ENCODE measurements at regions not wholly inside any gene's neighbourhood (a gene's known extent, or its start where the extent isn't known, plus 50 kb on each side); places are given as distances from the start of the nearest gene placed in this dataset.
"Not testable (repeated sequence)": the region's sequence is repeated elsewhere in the genome, so short reads cannot be mapped to it uniquely, and the experiment has no call there.

DNA sequence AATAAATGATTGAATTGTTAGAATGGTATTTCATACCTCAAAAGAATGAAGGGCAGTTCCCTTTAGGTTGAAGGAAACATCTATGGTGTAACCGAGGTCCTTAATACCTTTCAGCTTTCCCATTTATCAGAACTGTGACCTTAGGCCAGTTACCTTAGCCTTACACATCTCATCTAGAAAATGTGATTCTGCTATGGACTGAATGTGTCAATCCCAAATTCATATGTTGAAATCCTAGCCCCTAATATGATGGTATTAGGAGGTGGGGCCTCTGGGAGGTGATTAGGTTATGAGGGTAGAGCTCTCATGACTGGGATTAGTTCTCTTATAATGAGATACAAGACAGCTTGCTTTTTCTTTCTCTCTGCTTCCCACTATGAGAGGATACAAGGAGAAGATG is 441.9 kb downstream of the PLK2 start:
- no peak for DNase-seq (ENCODE audit: low read depth)

DNA sequence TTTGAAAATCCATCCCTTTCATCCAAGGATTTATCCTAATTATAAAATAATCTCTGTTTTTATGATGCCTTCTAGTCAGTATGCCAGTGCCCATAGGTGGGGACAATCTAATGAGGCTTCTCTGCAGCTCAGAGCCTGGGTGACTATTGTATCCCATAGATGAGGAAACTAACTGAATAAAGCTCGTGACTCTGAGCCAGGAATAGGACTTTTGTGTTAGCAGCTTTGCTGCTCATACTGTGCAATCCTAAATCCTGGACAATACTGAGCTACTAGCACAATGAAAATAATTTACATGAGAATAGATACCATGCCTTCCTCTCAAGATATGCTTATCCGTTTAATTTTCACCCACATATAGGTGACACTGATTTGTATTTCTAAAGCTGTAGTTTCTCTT is 443.0 kb downstream of the PLK2 start:
- no peak for DNase-seq (ENCODE audit: low read depth)

GRCh38 chr5:58016358-58016757 is 443.5 kb downstream of the PLK2 start:
- no peak for DNase-seq (ENCODE audit: low read depth)

DNA sequence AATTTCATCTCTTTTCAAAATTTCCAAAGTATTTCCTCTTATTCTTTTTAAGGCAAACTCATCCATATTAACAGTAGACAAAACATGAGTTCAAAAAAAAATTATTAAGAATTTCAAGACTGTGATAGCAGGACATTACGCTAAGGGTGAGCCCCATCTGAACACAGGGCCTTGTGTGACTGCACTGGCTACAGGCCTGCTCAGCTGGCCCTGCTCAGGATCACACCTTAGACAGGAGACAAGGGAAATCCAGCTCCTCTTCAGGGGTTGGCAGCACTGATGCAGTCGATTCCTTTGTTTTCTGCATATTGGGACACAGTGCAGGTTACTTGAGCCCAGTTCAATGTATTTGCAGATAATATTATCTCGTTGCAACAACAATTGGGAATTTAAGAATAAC is 444.7 kb downstream of the PLK2 start:
- DNase-seq (ENCODE audit: low read depth), result no peak

DNA sequence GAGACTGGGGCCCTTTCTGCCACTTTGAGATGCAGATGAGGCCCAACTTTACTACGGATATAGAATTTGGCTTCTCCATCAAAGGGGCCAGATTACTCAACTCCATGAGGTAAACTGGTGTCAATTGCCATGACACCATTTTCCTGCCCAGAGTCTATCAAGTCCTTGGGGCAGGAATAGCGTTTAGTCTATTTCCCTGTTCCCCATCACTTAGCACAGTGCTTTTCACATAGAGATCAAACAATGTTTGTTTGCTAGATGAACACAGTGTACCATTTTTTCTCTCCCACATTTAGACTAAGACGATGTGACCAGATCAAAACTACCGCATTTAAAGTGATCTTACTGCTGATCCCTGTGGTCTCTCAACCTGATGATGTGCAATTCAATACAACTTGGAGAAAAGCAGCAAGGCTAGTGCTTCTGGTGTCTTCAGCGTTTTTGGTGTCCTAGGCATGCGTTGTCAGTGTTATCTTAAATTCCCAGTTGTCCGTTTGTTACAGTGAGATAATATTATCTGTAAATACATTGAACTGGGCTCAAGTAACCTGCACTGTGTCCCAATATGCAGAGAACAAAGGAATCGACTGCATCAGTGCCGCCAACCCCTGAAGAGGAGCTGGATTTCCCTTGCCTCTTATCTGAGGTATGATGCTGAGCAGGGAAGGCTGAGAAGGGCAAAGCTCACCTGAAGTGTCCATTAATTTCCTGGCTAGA is 446.2 kb downstream of the PLK2 start:
- DNase-seq (ENCODE audit: low read depth), result no peak

DNA sequence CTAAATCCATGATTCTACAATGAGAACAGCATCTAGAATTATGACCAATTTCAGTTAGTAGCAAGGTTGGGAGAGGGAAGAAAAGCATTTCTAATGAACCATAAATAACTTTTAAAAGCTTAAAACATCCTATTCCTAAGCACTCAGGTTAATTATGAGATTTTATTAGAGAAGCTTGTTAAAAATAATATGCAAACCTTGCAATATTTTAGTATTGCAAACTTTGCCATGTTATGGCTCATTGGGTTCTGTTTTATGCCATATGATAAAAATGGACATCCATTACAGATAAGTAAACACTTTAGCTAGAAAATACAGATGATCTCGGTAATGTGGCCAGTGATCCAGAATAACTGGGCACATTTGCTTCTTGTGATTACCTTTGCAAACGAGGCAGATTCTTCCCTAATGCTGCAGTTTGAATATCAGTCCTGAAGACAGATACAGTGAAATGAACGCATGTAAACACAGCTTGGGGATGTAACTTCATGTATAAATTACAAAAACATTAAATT is 447.0 kb downstream of the PLK2 start:
- no peak for DNase-seq (ENCODE audit: low read depth)

DNA sequence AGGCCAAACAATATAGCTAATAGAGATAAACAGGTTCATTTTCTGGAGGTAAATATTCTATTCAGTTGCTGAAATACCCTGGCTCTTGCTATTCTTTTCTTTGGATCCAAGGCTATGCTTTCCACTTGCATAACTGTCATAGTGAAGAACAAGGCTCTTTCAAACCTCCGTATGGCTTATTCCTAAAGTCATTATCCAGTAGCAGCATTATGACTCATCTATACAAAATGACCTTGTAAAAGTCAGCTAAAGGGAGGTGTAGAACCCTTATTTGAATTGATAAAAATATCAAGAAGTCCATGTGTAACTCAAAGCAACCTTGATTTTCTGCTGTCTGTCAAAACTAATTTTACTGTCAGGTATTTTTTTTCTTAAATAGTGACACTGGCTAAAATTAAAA is 447.8 kb downstream of the PLK2 start:
- DNase-seq (ENCODE audit: low read depth), result peak; percentile 28

DNA sequence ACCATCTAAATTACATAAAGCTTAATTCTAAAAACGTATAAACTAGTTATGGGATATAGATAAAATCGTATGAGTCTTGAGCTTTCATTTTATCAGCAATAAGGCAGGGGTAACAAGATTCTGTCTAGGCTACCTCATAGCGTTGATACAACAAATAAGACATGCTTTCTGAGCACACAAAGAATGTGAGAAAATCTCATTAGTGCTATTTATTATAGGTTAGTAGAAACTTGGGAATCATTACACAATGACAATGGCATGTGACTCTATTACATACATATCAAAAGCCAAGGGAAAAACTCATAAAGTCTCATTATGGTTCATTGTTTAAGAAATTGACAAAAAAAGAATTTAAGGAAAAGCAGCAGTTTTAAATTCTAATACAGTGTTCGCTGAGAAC is 448.6 kb downstream of the PLK2 start:
- DNase-seq (ENCODE audit: low read depth), result no peak

DNA sequence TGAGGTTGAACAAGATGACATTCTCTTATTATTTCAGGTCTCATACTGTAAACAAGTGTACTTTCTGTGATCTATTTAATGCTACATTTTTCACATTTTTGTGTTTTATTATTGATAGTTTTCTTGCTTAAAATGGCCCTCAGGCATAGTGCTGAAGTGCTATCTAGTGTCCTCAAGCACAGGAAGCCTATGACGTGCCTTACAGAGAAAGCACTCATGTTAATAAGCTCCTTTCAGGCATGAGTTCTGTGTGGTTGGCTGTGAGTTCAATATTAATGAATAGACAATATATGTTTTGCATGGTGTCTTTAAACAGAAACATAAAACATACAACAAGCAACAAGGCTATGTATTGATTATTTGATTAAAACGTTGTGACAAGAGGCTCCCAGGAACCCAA is 450.1 kb downstream of the PLK2 start:
- no peak for DNase-seq (ENCODE audit: low read depth)

DNA sequence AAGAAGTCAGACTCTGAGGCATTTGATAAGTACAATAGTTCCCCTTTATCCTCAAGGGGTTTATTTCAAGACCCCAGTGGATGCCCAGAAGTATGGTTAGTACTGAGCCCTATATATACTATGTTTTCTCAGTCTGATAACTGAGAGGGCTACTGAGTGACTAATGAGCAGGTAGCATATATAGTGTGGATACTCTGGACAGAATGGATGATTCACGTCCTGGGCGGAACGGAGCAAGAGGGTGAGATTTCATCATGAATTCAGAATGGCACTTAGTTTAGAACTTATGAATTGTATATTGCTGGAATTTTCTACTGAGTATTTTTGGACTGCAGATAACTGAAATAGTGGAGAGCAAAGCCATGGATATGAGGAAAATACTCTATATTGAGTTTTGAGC is 457.6 kb downstream of the PLK2 start:
- DNase-seq (ENCODE audit: low read depth), result peak; percentile 90

- no peak for DNase-seq (ENCODE audit: low read depth)
Measured at GRCh38 chr5:57993866-57994265, 466.0 kb downstream of the PLK2 start.

DNA sequence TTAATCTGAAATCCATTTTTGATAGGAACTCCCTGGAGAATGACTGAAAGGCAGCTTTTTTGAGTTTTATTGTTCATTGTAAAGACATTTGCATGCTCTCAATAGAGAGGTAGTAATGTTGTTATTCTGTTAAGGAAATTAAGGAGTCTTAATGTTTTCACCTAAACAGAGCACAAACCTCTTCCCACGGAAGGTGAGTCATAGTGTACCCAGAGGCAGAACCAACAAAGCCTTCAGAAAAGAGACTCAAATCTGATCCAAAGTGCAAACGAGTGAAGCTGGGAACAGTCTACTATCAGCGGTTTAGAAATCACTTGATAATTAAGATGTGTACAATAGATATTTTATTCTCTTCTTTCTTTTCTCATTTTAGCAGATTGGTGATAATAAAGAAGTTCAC is 470.5 kb downstream of the PLK2 start:
- DNase-seq (ENCODE audit: low read depth), result peak; percentile 63

DNA sequence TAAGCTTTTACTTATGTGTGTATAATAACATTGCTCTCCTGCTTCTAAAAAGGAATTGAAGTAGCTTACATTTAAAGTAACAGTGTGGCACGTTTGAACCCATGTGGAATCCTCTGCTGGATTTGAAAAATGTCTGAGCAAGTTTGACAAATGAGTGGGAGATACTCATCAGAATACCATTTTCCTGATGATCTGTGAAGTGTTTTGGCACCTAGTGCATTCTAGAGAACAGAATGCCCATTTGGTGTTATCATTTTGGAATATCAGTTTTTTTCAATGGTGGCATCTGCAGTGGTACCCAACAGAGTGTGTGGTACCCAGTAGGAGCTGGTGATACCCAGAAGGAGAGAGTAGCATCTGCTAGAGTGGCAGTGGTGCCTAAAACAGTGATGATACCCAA is 471.1 kb downstream of the PLK2 start:
- DNase-seq (ENCODE audit: low read depth), result no peak

- DNase-seq (ENCODE audit: low read depth), result no peak
Measured at GRCh38 chr5:57987552-57987951, 472.3 kb downstream of the PLK2 start.

DNA sequence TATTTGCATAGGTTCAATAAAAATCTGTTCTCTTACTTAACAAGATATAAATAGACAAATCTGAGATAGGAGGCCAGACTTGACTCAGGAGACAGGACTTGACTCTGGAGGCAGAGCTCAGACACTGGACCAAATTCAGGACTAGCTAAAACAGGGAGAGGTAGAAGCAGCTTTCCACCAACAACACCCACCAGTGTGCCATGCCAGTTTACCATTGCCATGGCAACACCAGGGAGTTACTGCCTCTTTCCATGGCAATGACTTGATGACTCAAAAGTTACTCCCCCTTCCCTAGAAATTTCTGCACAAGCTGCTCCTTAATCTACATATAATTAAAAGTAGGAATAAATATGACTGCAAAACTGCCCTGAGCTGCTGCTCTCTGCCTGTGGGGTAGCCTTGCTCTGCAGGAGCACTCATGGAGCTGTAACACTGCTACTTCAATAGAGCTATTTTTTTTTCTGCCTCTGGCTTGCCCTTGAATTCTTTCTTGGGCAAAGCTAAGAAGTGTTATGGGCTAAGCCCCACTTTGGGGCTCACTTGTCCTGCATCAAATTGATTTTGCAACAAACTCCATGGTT is 473.0 kb downstream of the PLK2 start:
- DNase-seq (ENCODE audit: low read depth), result peak; percentile 37

- no peak for DNase-seq (ENCODE audit: low read depth)
Measured at GRCh38 chr5:57983426-57983825, 476.5 kb downstream of the PLK2 start.

- DNase-seq (ENCODE audit: low read depth), result no peak
Measured at GRCh38 chr5:57979671-57980070, 480.2 kb downstream of the PLK2 start.

DNA sequence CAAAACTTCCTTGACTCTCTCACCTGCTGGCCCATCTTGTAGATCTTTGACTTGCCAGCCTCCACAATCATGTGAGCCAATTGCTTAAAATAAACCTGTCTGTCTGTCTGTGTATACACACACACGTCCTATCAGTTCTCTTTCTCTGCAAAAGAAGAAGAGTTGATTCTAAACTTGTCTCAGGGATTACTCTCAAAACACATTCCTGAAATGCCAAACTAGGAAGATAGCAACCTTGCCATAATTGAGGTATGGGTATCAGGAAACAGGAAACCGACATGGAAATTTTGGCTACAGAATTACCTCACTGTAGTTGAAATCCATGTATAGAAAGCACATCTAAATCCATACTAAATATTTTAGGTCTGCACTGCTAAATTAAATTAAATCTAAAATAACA is 483.4 kb downstream of the PLK2 start:
- no peak for DNase-seq (ENCODE audit: low read depth)

- not testable (repeated sequence) for DNase-seq (ENCODE audit: low read depth)
Measured at GRCh38 chr5:57972099-57972498, 487.8 kb downstream of the PLK2 start.

- no peak for DNase-seq (ENCODE audit: low read depth)
Measured at GRCh38 chr5:57960569-57960968, 478.0 kb upstream of the ACTBL2 start.

- DNase-seq (ENCODE audit: low read depth), result no peak
Measured at GRCh38 chr5:57956636-57957035, 474.0 kb upstream of the ACTBL2 start.

GRCh38 chr5:57955511-57955910 is 472.9 kb upstream of the ACTBL2 start:
- DNase-seq (ENCODE audit: low read depth), result no peak

GRCh38 chr5:57953792-57954191 is 471.2 kb upstream of the ACTBL2 start:
- no peak for DNase-seq (ENCODE audit: low read depth)

DNA sequence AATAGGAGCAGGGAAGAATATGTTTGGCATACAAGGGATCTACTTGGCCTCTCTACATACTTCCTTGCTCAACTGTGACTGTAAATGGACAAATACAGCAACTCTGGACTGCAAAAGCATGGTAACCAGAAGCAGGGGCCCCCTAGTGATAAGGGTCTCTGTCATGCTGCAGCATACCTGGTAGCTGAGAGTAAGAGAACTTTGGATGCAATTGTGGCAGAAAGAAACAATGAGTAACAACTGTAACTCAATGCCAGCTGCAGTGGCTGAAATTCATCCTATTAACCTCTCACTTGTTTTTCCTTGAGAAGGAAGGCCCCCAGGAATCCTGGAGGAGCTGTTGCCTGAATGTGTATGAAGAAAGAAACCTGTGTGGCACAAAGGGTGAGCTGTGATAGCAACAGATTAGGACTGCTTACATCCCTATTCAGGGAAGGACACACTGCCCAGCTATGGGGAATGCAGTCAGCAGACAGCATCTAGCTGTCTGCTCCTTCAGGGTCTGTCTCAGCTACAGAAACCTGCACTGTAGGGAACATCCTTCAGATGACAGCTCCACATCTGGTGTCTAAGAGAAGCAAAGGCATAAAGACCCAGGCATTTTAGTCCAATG is 468.1 kb upstream of the ACTBL2 start:
- DNase-seq (ENCODE audit: low read depth), result no peak

Data from ELR (cell line).